OCI-LY7 (cell line): ENCODE measurements at regions not wholly inside any gene's neighbourhood (a gene's known extent, or its start where the extent isn't known, plus 50 kb on each side); places are given as distances from the start of the nearest gene placed in this dataset.

Experiments used
- BruUV-seq: library from RNA; stranded (reverse); fragments of 400-500 nt; replicated peaks from 2 replicates; lab custom pipeline; 2021; lab: Mats Ljungman, UMichigan
- CTCF ChIA-PET: fragments of 300-600 bp; sonication (Branson Sonifier 250); formaldehyde crosslinking; loops from one replicate; lab custom pipeline; 2022; ENCODE audit warnings: antibody characterized with exemption; ENCODE audit not compliant: unreplicated experiment; lab: Charles Lee
- POLR2A ChIA-PET: fragments of 300-600 bp; sonication (Branson Sonifier 250); formaldehyde crosslinking; loops from one replicate; lab custom pipeline; 2022; ENCODE audit warnings: antibody characterized with exemption; lab: Charles Lee
- DNase-seq: peaks from one replicate; pipeline ENCODE4 v3.0.0-alpha.2; 2015; ENCODE audit warnings: low spot score
- H2AFZ ChIP-seq: fragments of 200-600 bp; sonication (generic), shearing (Covaris generic); 2 replicates; pipeline ENCODE4 v1.6.1; 2014; ENCODE audit warnings: mild to moderate bottlenecking, antibody characterized with exemption, low read length, moderate library complexity
- H3K27ac ChIP-seq: fragments of 200-600 bp; sonication (generic); 2 replicates; pipeline ENCODE4 v1.5.1; 2014; ENCODE audit warnings: mixed run types, low read depth, mild to moderate bottlenecking, moderate library complexity, low read length, inconsistent platforms; ENCODE audit not compliant: poor library complexity, severe bottlenecking
- H3K36me3 ChIP-seq: fragments of 200-600 bp; sonication (generic); 2 replicates; pipeline ENCODE4 v1.6.1; 2014; ENCODE audit warnings: mild to moderate bottlenecking, antibody characterized with exemption, low read length, moderate library complexity, mixed read lengths; ENCODE audit not compliant: insufficient read depth
- H3K4me1 ChIP-seq: fragments of 200-600 bp; sonication (generic); 2 replicates; pipeline ENCODE4 v1.5.1; 2014; ENCODE audit warnings: mild to moderate bottlenecking, low read length; ENCODE audit not compliant: insufficient read depth, poor library complexity, severe bottlenecking
- H3K4me2 ChIP-seq: fragments of 200-600 bp; sonication (generic); 2 replicates; pipeline ENCODE4 v1.6.1; 2014; ENCODE audit warnings: mild to moderate bottlenecking, low read length
- H3K4me3 ChIP-seq: fragments of 200-600 bp; sonication (generic); 2 replicates; pipeline ENCODE4 v1.5.1; 2014; ENCODE audit warnings: mild to moderate bottlenecking, low read depth, low read length; ENCODE audit not compliant: poor library complexity, severe bottlenecking
- H3K79me2 ChIP-seq: fragments of 200-600 bp; sonication (generic); 2 replicates; pipeline ENCODE4 v1.6.1; 2016; ENCODE audit warnings: low read depth, mild to moderate bottlenecking, low read length, moderate library complexity, mixed read lengths; ENCODE audit not compliant: insufficient read depth
- H3K9me2 ChIP-seq: fragments of 200-600 bp; sonication (generic); 2 replicates; pipeline ENCODE4 v1.6.1; 2016; ENCODE audit warnings: mild to moderate bottlenecking, low read length, mixed read lengths; ENCODE audit not compliant: insufficient read depth
- H3K9me3 ChIP-seq: fragments of 200-600 bp; sonication (generic); 2 replicates; pipeline ENCODE4 v1.6.1; 2014; ENCODE audit warnings: mild to moderate bottlenecking, mixed run types, low read length, mixed read lengths
- H4K20me1 ChIP-seq: fragments of 200-600 bp; sonication (generic); 2 replicates; pipeline ENCODE4 v1.6.1; 2014; ENCODE audit warnings: mild to moderate bottlenecking, antibody characterized with exemption, low read length, moderate library complexity, mixed read lengths; ENCODE audit not compliant: insufficient read depth
- CTCF ChIP-seq: fragments of 200-600 bp; sonication (generic); conservative IDR thresholded peaks from 2 replicates; pipeline ENCODE4 v1.5.1; 2014; ENCODE audit warnings: mild to moderate bottlenecking, antibody characterized with exemption, low read length, moderate library complexity, mixed read lengths
- EZH2phosphoT487 ChIP-seq: fragments of 200-600 bp; sonication (generic); IDR thresholded peaks from 2 replicates; pipeline ENCODE4 v1.6.1; 2018; ENCODE audit warnings: low read depth, borderline replicate concordance, mild to moderate bottlenecking, mixed run types, antibody characterized with exemption, low read length, moderate library complexity, mixed read lengths
- intact Hi-C: fragments of 100-400 bp; cut with micrococcal nuclease; formaldehyde crosslinking; loops from one replicate; pipeline ENCODE4 v1.10.0; 2022; ENCODE audit not compliant: unreplicated experiment

GRCh38 chr15:35987056-35987455, 441.1 kb upstream of the DPH6 start:
- Histone ChIP-seq H3K4me1 (no peaks in the 10 kb centered on the region), H3K9me2 (no peaks in the 10 kb centered on the region), H3K79me2 (no peaks in the 10 kb centered on the region), H3K27ac (no peak overlapping the region), H3K36me3 (no peaks in the 10 kb centered on the region), H4K20me1 (no peaks in the 10 kb centered on the region), H3K9me3 (no peaks in the 10 kb centered on the region), H2AFZ (no peak overlapping the region), H3K4me2 (no peak overlapping the region), H3K4me3 (no peak overlapping the region)
- CTCF ChIA-PET: no interaction called here
- POLR2A ChIA-PET: no interaction called here
- TF ChIP-seq EZH2phosphoT487 (no peak), CTCF (no peak)
- intact Hi-C loops: no loop called here
- BruUV-seq: no TSS peak
- DNase-seq: no peak

GRCh38 chr15:35991386-35991785, 445.4 kb upstream of the DPH6 start:
- no peak overlapping the region for H3K4me2 ChIP-seq
- no peak for TF ChIP-seq CTCF
- no peak for TF ChIP-seq EZH2phosphoT487
- no TSS peak for BruUV-seq
- no peak overlapping the region for H3K4me3 ChIP-seq
- no peak overlapping the region for H3K27ac ChIP-seq
- no peaks in the 10 kb centered on the region for H3K9me3 ChIP-seq
- ChIA-PET POLR2A (no interaction called here), CTCF (no interaction called here)
- intact Hi-C loops: no loop called here
- no peak overlapping the region for H2AFZ ChIP-seq
- H4K20me1 ChIP-seq: no peaks in the 10 kb centered on the region
- no peak for DNase-seq
- H3K4me1 ChIP-seq: no peaks in the 10 kb centered on the region
- no peaks in the 10 kb centered on the region for H3K36me3 ChIP-seq
- H3K9me2 ChIP-seq: no peaks in the 10 kb centered on the region
- no peaks in the 10 kb centered on the region for H3K79me2 ChIP-seq

GRCh38 chr15:35992791-35993190, 446.8 kb upstream of the DPH6 start:
- H3K79me2 ChIP-seq: no peaks in the 10 kb centered on the region
- TF ChIP-seq CTCF (no peak), EZH2phosphoT487 (no peak)
- CTCF ChIA-PET: no interaction called here
- BruUV-seq: no TSS peak
- no peak overlapping the region for H3K4me3 ChIP-seq
- no peaks in the 10 kb centered on the region for H3K9me2 ChIP-seq
- no peaks in the 10 kb centered on the region for H3K36me3 ChIP-seq
- H3K4me2 ChIP-seq: no peak overlapping the region
- no peaks in the 10 kb centered on the region for H4K20me1 ChIP-seq
- H3K4me1 ChIP-seq: no peaks in the 10 kb centered on the region
- no peak overlapping the region for H2AFZ ChIP-seq
- H3K9me3 ChIP-seq: no peaks in the 10 kb centered on the region
- no peak overlapping the region for H3K27ac ChIP-seq
- intact Hi-C loops: no loop called here
- POLR2A ChIA-PET: interaction anchor here (0.8 kb wide), 1 partner anchor 12 kb away, joined by 3 read pairs; no protein-coding TSS in a partner anchor
- DNase-seq: no peak
